ENCODE measurements at regions not wholly inside any gene's neighbourhood (a gene's known extent, or its start where the extent isn't known, plus 50 kb on each side); places are given as distances from the start of the nearest gene placed in this dataset.

DNA sequence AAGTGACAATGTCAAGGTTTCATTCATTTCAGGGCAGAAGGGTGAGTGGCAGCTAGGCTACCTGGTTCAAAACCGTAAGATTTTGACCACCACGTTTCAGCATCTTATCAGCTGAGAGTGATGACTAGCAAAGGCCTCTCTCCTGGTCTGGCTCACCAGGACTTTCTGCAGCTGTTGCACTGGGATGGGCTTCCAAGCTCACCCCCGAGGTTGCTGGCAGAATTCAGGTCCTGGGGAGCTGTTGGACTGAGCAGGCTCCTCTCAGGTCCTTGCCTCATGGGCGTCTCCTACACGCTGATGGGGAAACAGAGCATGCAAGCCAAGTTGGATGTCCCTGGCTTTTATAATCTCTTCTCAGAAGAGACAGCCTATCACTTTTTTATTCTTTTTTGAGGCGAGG, 88.8 kb upstream of the RNU6-1 start:
- H3K4me2 ChIP-seq (replicated peaks; ENCODE audit: extremely low read depth, low read length, poor library complexity, severe bottlenecking), result no peak overlapping the region
- no peak overlapping the region for H3K9ac ChIP-seq (ENCODE audit: insufficient read depth, low read length, poor library complexity, severe bottlenecking)
- no peaks in the 10 kb centered on the region for H3K36me3 Mint-ChIP-seq
- H3K27ac Mint-ChIP-seq, result no peak overlapping the region
- 84% methylated on average over 6 of the region's 6 CpGs for WGBS (ENCODE audit: insufficient coverage)
- no peaks in the 10 kb centered on the region for H3K27me3 ChIP-seq (ENCODE audit: control insufficient read depth in 2 of 2, insufficient read depth in 2 of 2, low read length in 2 of 2)
- TF ChIP-seq, protein P1, sequence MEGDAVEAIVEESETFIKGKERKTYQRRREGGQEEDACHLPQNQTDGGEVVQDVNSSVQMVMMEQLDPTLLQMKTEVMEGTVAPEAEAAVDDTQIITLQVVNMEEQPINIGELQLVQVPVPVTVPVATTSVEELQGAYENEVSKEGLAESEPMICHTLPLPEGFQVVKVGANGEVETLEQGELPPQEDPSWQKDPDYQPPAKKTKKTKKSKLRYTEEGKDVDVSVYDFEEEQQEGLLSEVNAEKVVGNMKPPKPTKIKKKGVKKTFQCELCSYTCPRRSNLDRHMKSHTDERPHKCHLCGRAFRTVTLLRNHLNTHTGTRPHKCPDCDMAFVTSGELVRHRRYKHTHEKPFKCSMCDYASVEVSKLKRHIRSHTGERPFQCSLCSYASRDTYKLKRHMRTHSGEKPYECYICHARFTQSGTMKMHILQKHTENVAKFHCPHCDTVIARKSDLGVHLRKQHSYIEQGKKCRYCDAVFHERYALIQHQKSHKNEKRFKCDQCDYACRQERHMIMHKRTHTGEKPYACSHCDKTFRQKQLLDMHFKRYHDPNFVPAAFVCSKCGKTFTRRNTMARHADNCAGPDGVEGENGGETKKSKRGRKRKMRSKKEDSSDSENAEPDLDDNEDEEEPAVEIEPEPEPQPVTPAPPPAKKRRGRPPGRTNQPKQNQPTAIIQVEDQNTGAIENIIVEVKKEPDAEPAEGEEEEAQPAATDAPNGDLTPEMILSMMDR (IDR thresholded peaks at IDR 0.05), result no peak
- H3K4me1 ChIP-seq (ENCODE audit: control insufficient read depth in 1 of 2, insufficient read depth in 2 of 2, low read length in 2 of 2), result no peaks in the 10 kb centered on the region
- no peaks in the 10 kb centered on the region for H3K79me2 ChIP-seq (ENCODE audit: insufficient read depth, low read length)
- no peaks in the 10 kb centered on the region for H3K4me1 Mint-ChIP-seq
- no peak overlapping the region for H3K4me3 ChIP-seq (replicated peaks in 1 of 3; ENCODE audit: low read depth in 2 of 3, low read length in 3 of 3)
- peaks cover 0 to 2% (median 0%) of the 10 kb centered on the region in 3 donors for H3K27me3 Mint-ChIP-seq (ENCODE audit: low read depth in 3 of 3)
- intact Hi-C loops (cut with micrococcal nuclease), result no loop called here
- no peak overlapping the region for H3K4me3 Mint-ChIP-seq
- no peak overlapping the region for H2AFZ ChIP-seq (ENCODE audit: insufficient read depth, low read depth, low read length, poor library complexity, severe bottlenecking)
- H3K9me3 Mint-ChIP-seq, result peaks cover 0 to 10% (median 2%) of the 10 kb centered on the region in 7 donors
- DNase-seq, result no peak
- no peaks in the 10 kb centered on the region for H3K9me3 ChIP-seq (replicated peaks in 1 of 2; ENCODE audit: control insufficient read depth in 1 of 2, insufficient read depth in 1 of 2, low read length in 2 of 2)
- H4K20me1 ChIP-seq (ENCODE audit: insufficient read depth, low read length), result no peaks in the 10 kb centered on the region
- H3K36me3 ChIP-seq (replicated peaks in 1 of 2; ENCODE audit: control insufficient read depth in 1 of 2, insufficient read depth in 2 of 2, low read length in 2 of 2), result no peaks in the 10 kb centered on the region
- no peak overlapping the region for H3K27ac ChIP-seq (ENCODE audit: low read depth in 1 of 2, low read length in 2 of 2)

DNA sequence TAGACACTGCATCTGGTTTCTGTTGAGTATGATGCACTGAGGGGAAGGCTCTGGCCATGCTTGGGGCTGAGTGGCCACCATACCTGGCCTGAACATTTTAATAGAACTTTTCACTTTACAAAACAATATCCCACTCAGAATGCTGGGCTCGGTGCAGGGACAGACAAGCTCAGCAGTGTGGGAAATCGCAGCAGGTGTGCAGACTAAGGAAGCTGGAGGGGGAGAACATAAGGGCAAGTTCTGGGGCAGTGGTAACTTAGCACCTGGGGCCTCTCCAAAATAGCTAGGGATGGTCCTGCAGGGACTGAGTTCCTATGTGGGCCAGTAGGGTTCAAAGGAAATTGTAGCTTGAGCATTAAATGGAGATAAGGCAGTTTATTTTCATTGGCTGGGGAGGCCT, 90.9 kb upstream of the RNU6-1 start:
- Mint-ChIP-seq H3K4me1 (peaks cover 5% of the 10 kb centered on the region), H3K4me3 (no peak overlapping the region), H3K36me3 (no peaks in the 10 kb centered on the region), H3K27ac (no peak overlapping the region), H3K9me3 (peaks cover 0 to 4% (median 3%) of the 10 kb centered on the region in 7 donors), H3K27me3 (ENCODE audit: low read depth in 3 of 3) (peaks cover 0 to 2% (median 0%) of the 10 kb centered on the region in 3 donors)
- TF ChIP-seq, protein P1 (IDR thresholded peaks at IDR 0.05), result no peak
- 100% methylated on average over 1 of the region's 2 CpGs for WGBS (ENCODE audit: insufficient coverage)
- intact Hi-C loops (cut with micrococcal nuclease), result no loop called here
- no peaks in the 10 kb centered on the region for H3K36me3 ChIP-seq (replicated peaks in 1 of 2; ENCODE audit: control insufficient read depth in 1 of 2, insufficient read depth in 2 of 2, low read length in 2 of 2)
- H2AFZ ChIP-seq (ENCODE audit: insufficient read depth, low read depth, low read length, poor library complexity, severe bottlenecking), result no peak overlapping the region
- no peak overlapping the region for H3K4me2 ChIP-seq (replicated peaks; ENCODE audit: extremely low read depth, low read length, poor library complexity, severe bottlenecking)
- no peaks in the 10 kb centered on the region for H3K79me2 ChIP-seq (ENCODE audit: insufficient read depth, low read length)
- H3K9me3 ChIP-seq (replicated peaks in 1 of 2; ENCODE audit: control insufficient read depth in 1 of 2, insufficient read depth in 1 of 2, low read length in 2 of 2), result no peaks in the 10 kb centered on the region
- H3K4me1 ChIP-seq (ENCODE audit: control insufficient read depth in 1 of 2, insufficient read depth in 2 of 2, low read length in 2 of 2), result no peaks in the 10 kb centered on the region
- no peak for DNase-seq
- no peak overlapping the region for H3K9ac ChIP-seq (ENCODE audit: insufficient read depth, low read length, poor library complexity, severe bottlenecking)
- no peak overlapping the region for H3K27ac ChIP-seq (ENCODE audit: low read depth in 1 of 2, low read length in 2 of 2)
- no peaks in the 10 kb centered on the region for H4K20me1 ChIP-seq (ENCODE audit: insufficient read depth, low read length)
- no peak overlapping the region for H3K4me3 ChIP-seq (replicated peaks in 1 of 3; ENCODE audit: low read depth in 2 of 3, low read length in 3 of 3)
- no peaks in the 10 kb centered on the region for H3K27me3 ChIP-seq (ENCODE audit: control insufficient read depth in 2 of 2, insufficient read depth in 2 of 2, low read length in 2 of 2)
